AG08396 (cell line): ENCODE measurements at regions not wholly inside any gene's neighbourhood (a gene's known extent, or its start where the extent isn't known, plus 50 kb on each side); places are given as distances from the start of the nearest gene placed in this dataset.

Source experiments
- DNase-seq: peaks from one replicate; pipeline ENCODE4 v3.0.0; 2012; ENCODE audit warnings: low spot score, mixed read lengths

- DNase-seq, result no peak
These were observed 357.6 kb upstream of the PCDH15 start for GRCh38 chr10:55158633-55159032.

- no peak for DNase-seq
These were observed 345.0 kb upstream of the PCDH15 start for GRCh38 chr10:55146032-55146431.

GRCh38 chr10:55144001-55144400 is 343.0 kb upstream of the PCDH15 start:
- no peak for DNase-seq

GRCh38 chr10:55141892-55142291 is 340.9 kb upstream of the PCDH15 start:
- DNase-seq, result no peak

GRCh38 chr10:55137063-55137462 is 336.0 kb upstream of the PCDH15 start:
- DNase-seq, result no peak

GRCh38 chr10:55104738-55105137 is 303.7 kb upstream of the PCDH15 start:
- no peak for DNase-seq

GRCh38 chr10:55098452-55098851 is 297.4 kb upstream of the PCDH15 start:
- DNase-seq, result no peak

DNA sequence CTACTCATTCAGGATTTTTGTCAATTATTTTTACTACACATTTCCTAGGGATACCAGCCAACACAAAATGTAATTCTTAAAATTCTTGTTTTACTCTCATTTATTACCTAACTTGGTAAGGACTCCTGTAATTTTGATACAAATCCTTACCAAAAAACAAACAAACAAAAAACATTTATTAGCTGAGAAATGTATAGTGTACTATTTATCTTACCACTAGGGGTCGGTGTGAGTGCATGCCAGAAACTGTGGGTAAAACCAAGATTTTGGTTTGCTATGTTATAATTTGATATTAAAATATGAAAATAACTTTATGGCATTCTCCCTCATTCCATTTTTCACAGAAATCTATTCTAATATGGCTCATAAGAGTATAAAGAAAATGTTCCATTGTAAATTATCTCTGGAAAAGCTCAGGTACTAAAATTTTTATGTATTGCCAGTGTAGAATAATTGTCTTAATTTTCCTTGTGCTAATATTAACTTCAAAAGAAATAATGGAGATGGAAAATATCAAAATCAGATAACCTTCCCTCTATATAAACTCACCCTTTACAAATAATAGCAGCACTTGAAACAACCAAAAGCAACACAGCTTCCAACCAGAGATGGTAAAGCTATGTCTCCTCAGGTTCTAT is 290.8 kb upstream of the PCDH15 start:
- no peak for DNase-seq

GRCh38 chr10:55078121-55078520 is 277.1 kb upstream of the PCDH15 start:
- DNase-seq, result no peak

DNA sequence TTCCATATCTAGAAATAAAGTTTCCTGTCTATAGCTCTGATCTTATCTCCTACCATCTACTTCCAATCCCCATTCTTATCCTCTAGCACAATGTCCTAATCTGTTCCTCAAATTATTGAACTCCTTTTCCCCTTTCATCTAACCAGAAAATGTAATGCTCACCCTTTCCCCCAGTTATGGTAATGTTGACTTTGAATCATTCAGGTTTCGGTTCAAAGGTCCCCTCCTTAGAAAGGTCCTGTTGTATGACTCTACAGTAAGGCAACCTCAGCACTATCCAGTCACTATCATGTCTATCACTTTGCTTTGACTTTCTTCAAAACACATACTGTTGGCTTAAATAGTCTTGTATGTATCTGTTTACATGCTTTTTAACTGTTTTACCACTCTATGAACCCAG is 264.2 kb upstream of the PCDH15 start:
- no peak for DNase-seq

DNA sequence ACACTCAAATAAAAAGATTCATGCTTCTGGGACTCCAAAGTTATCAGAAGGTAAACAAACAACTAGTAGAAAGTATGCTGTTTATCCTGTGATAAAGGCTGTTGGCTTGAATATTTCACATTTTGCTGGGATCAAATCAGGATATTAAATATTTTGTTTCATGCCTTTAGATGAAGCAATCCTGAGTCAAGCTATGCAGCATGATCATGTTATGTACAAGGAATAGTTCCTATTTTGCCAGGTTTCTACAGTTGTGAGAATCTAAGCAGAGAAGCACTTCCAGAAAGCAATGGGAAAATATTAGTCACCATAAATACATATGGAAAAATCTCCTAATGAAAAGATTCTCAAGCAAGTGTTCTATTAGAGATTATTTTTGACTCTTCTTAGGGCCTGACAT is 262.8 kb upstream of the PCDH15 start:
- no peak for DNase-seq

DNA sequence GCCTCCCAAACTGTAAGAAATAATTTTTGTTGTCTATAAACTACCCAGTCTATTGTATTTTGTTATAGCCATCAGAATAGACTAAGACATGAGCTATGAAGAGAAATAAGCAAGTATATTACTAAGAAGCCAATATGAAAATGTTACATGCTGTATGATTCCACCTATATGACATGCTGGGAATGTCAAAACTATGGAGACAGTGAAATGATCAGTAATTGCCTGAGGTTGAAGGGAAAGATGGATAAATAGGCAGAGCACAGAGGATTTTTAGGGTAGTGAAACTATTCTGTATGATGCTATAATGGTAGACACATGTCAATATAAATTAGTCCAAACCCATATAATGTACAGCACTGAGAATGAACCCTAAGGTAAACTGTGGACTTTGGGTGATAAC is 261.3 kb upstream of the PCDH15 start:
- no peak for DNase-seq

DNA sequence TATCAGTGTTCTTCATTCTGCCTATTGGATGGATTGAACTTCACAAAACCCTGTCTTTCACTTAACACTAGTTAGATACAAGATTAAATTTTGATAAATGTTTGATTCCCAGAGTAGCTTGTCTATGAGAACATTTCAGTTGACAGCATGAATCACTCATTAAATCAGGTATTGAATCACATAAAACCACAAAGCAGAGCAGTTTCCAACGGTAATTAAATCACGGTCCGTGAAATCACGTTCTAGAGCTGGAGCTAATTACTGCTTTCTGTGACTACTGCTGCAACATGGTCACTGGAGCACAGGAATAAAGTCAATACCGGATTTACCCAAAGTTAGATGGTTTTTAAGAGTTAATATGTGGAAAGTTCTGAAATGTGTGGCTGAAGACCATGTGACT is 257.8 kb upstream of the PCDH15 start:
- DNase-seq, result no peak

GRCh38 chr10:55051515-55051914 is 250.5 kb upstream of the PCDH15 start:
- DNase-seq, result no peak

DNA sequence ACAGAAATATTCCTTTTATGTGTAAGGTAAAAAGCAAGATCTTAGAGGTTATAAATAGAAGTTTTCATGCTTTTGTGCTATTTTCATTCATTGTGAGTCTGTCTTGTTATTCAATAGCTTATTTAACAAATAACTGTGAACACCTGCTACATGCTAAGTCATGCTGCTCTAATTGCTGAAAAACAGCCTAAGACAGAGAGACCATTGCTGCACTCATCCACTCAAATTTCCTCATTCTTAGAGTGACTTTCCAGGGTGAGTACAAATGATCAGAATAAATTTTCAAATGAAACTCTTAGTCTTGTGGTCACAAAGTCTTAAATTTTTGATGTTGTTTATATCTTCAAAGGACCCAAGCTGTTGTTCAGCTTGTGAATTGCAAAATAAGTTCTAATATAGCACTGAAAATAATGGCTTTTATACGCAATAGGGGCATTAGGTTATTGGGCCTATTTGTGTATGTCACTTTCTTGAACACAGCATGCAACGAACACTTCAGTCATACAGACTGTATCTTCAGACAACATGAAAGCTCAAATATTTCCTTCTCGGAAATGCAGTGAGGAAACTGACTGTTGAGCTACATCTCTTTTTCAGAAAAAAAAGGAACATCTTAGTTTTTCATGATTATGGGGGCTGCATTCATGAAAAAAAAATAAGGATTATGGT is 247.9 kb upstream of the PCDH15 start:
- DNase-seq, result no peak

DNA sequence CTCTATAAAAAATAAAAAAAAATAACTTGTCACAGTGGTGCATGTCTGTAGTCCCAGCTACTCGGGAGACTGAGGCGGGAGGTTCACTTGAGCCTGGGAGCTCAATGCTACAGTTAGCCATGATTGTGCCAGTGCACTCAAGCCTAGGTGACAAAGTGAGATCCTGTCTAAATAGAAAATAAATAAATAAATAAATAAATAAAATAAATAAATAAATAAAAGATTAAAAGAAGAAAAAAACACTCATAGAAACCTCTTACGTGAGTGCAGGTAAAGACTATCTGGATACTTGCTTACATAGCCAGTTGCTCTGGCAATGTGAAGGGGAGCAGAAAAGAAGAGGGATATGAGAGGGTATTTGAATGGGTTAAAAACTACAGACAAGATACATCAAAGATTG is 242.5 kb upstream of the PCDH15 start:
- DNase-seq, result no peak

GRCh38 chr10:55033061-55033460 is 232.0 kb upstream of the PCDH15 start:
- DNase-seq, result no peak

DNA sequence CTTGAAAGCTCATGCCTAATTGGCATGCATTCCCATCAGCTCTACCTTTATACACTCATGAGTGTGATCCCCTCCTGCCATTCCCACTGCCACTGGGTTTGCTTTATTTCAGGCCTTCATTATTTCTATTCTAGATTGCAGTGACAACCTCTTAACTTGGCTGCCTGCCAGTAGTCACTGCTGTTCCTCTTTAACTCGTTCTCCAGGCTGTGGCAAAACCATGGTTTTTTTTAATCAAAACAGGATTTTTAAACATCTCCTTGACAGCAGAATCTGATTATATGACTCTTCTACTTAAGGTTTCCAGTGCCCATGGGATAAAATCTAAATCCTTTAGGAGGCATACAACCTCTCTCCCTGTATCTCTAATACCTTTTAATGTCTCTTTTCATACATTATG is 223.7 kb upstream of the PCDH15 start:
- DNase-seq, result no peak

DNA sequence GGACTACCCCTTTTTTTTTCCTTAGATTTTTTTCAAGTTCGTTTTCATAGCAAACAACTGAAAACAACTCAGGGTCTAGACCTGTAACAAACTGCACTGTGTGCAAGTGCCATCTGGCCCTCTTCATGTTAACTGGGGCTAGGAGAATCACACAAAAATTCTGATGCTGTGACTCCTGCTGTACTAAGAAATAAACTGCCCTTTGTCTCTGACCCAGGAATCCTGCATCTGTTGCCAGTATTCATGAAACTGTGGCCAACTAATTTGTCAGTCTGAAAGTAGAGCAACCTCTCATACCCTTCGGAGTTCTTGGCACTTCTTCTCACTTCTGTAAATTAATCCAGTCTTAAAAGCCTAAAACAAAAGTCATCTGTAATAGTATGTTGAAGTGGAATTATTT is 218.4 kb upstream of the PCDH15 start:
- no peak for DNase-seq

GRCh38 chr10:55013318-55013717 is 212.3 kb upstream of the PCDH15 start:
- no peak for DNase-seq

GRCh38 chr10:55002420-55002819 is 201.4 kb upstream of the PCDH15 start:
- DNase-seq, result no peak

DNA sequence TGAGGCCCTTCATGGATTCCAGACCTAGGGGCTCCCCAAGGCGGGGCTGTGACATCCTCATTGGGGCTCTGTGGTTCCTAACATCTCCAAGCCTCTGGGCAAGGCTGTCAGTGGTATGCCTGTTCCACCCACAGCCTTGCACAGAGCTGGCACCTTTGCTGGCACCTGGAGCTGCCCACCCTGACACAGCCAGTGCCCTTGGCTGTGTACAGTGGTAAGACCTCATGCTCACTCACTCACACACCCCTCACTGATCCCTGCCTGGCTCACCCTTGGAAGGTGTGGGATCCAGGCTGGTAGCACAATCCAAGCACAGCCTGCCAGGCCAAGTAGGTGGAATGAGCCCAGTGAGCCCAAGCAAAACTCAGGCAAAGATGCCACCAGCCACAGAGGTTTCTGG is 200.4 kb upstream of the PCDH15 start:
- no peak for DNase-seq

GRCh38 chr10:54993148-54993547 is 192.1 kb upstream of the PCDH15 start:
- DNase-seq, result no peak

DNA sequence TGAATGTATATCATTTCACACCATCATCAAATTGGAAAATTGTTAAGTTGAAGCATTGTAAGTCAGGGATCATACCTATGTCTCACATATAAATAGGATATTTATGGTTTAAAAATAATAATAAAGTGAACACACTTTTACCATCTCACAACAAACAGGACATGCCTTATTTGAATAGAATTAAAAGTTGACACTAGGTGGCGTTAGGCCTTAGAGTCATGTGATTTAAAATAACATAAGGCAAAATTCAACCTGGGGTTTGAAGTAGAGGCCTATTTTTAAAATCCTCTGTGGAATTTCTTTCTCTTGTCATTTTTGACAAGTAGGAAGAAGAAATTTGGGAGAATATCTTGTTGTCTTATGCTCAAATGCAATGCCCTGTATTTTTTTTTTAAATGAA is 184.7 kb upstream of the PCDH15 start:
- no peak for DNase-seq
